ENCODE measurements at regions not wholly inside any gene's neighbourhood (a gene's known extent, or its start where the extent isn't known, plus 50 kb on each side); places are given as distances from the start of the nearest gene placed in this dataset.
"Not testable (repeated sequence)": the region's sequence is repeated elsewhere in the genome, so short reads cannot be mapped to it uniquely, and the experiment has no call there.

DNA sequence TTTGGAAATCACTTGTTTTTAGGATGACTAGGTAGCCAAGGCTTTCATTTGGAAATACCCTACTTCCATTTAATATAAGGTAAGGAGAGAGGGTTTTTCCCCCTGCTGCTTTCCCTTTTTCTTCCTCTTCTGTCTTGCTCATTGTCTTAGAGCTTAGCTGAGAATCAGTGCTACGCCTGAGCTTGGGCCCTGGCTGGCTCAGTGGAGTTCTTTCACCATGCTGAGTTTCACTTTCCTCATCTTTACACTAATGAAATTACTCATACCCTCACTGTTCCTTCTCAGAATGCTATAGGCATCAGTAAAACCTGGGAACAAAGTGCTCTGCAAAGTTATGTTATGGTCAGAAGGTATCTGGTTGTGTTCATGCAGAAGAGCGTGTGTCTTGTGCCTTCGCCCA is 112.3 kb upstream of the IKBKE start:
- DNase-seq (ENCODE audit: low spot score in 2 of 2); H3K27me3 Mint-ChIP-seq; H3K4me1 Mint-ChIP-seq; H3K9me3 Mint-ChIP-seq; H3K27ac Mint-ChIP-seq (ENCODE audit: low read depth); ATAC-seq (replicated peaks; ENCODE audit: extremely low read depth, poor library complexity, severe bottlenecking); H3K4me3 Mint-ChIP-seq; H3K36me3 Mint-ChIP-seq (ENCODE audit: insufficient read depth): not testable (repeated sequence)

DNA sequence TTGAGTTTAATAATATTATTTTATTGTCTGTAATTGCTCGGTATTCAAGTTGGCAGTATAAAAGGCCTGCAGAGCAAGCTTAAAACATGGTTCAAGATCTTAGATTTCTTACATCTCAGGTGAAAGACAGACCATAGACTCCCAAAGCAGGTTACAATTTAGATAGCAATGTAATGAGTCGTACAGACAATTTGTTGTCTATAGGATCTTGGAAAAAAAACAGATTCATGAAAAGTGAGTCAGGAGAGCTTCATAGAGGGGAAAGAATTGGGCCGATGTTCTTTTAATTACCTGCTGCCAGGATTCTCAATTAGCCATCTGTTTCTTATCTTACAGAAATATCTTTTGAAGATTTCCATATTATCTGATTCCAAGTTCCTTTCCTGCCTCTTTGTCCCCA is 111.5 kb upstream of the IKBKE start:
- not testable (repeated sequence) for H3K4me1 Mint-ChIP-seq; H3K36me3 Mint-ChIP-seq (ENCODE audit: insufficient read depth); H3K27me3 Mint-ChIP-seq; H3K4me3 Mint-ChIP-seq; H3K9me3 Mint-ChIP-seq; DNase-seq (ENCODE audit: low spot score in 2 of 2); H3K27ac Mint-ChIP-seq (ENCODE audit: low read depth); ATAC-seq (replicated peaks; ENCODE audit: extremely low read depth, poor library complexity, severe bottlenecking)

DNA sequence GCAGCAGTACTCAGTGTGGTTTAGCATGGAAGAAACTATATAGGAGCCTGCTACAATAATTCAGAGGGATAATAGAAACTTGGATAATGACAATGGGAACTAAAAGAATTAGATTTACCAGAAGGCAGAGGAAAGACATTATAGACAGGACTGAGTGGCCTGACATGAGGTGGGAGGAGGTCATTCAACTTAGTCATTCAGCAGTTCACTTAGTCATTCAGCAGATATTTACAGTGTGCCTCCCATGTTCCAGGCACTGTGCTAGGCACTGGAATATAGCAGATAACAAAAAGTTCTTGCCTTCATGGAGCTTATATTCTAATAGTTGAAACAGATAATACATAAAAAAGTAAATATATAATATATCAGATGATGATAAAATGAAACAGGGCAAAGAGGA is 110.9 kb upstream of the IKBKE start:
- ATAC-seq (replicated peaks; ENCODE audit: extremely low read depth, poor library complexity, severe bottlenecking); H3K4me3 Mint-ChIP-seq: not testable (repeated sequence)

DNA sequence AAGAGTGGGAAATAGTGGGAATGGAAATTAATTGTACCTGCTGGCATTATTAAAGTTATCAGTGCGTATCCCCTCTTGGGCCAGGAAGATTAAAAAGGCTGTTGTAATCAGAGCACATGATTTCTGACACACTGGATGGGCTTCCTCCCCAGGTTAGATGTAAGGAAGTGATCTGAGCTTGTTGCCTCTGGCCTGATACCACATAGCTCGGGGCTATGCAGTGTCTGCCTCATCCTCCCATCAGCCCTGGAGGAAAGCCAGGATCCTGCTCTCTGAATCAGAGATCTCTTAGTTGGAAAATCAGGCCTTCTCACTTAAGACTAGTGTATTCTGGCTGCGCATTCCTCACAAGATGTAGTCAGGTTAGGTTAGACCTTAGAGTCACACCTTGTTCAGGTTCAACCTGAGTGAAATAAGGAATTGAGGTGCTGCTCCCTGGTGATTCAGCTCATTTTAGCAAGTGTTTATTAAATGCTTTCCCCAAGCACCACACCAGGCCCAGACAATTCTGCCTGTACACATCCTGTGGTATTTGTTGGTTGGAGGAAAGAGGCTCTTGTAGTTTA is 108.2 kb upstream of the IKBKE start:
- not testable (repeated sequence) for H3K27me3 Mint-ChIP-seq; H3K9me3 Mint-ChIP-seq; H3K4me3 Mint-ChIP-seq; ATAC-seq (replicated peaks; ENCODE audit: extremely low read depth, poor library complexity, severe bottlenecking); H3K36me3 Mint-ChIP-seq (ENCODE audit: insufficient read depth); H3K27ac Mint-ChIP-seq (ENCODE audit: low read depth); H3K4me1 Mint-ChIP-seq; DNase-seq (ENCODE audit: low spot score in 2 of 2)

More for the DNA sequence above, 110.9 kb upstream of the IKBKE start:
- not testable (repeated sequence) for H3K27ac Mint-ChIP-seq (ENCODE audit: low read depth); H3K27me3 Mint-ChIP-seq; DNase-seq (ENCODE audit: low spot score in 2 of 2); H3K36me3 Mint-ChIP-seq (ENCODE audit: insufficient read depth); H3K4me1 Mint-ChIP-seq; H3K9me3 Mint-ChIP-seq

DNA sequence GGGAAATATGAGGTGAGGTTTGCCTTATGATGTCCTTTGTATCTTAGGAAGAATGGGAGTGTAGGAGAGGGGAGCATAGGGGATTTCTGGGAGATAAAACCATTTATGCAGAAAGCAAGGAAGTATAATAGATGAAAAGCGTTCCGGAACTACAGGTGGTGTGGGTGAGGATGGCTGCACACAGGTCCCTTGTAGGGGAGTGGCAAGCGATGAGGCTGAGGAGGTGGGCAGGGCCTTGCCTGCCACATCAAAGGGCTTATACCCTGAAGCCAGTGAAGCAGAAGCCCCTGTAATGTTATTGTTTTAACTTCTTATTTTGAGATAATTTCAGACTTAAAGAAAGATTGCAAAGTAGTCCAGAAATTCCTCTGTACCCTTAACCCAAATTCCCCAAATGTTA is 107.3 kb upstream of the IKBKE start:
- not testable (repeated sequence) for H3K9me3 Mint-ChIP-seq; H3K27me3 Mint-ChIP-seq; H3K27ac Mint-ChIP-seq (ENCODE audit: low read depth); H3K4me1 Mint-ChIP-seq; H3K36me3 Mint-ChIP-seq (ENCODE audit: insufficient read depth); H3K4me3 Mint-ChIP-seq; ATAC-seq (replicated peaks; ENCODE audit: extremely low read depth, poor library complexity, severe bottlenecking); DNase-seq (ENCODE audit: low spot score in 2 of 2)

DNA sequence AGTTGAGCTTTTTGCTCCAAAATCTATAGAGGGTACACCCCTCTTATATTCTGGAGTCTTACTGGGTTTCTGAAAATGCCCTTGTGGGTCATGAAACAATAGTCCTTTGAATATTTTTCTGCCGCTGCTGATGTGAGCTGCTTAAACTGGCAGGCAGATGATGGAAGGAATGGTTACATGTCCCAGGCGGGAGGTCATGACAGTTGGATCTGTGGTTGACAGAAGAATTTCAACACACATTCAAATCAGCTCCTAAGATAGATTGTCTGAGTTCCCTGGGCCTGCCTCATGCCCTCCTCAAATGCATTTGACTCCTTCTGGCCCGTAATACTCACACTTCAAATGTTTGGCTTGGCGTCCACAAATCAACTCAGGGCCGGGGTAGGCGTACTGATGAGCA is 105.0 kb upstream of the IKBKE start:
- ATAC-seq (replicated peaks; ENCODE audit: extremely low read depth, poor library complexity, severe bottlenecking); DNase-seq (ENCODE audit: low spot score in 2 of 2): not testable (repeated sequence)

DNA sequence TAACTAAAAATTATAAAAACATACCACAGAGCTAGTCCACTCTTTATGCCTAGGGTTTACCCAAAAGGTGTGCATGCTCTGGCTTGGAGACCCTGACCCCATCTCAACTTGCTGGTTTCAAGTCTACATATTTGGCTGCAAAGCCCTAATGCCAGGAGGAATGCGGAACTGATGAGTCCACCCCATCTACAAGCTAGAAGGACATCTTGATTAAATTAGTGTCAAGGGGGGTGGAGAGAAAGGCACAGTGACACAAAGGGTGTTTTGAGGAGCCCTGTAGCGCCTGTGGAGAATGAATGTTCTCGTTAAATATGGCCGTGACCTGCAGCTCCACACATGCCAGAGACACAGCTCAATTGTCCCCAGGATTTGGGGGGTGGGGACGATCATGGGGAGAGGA is 104.1 kb upstream of the IKBKE start:
- not testable (repeated sequence) for H3K4me1 Mint-ChIP-seq; H3K27me3 Mint-ChIP-seq; H3K9me3 Mint-ChIP-seq; DNase-seq (ENCODE audit: low spot score in 2 of 2); H3K36me3 Mint-ChIP-seq (ENCODE audit: insufficient read depth); H3K4me3 Mint-ChIP-seq; ATAC-seq (replicated peaks; ENCODE audit: extremely low read depth, poor library complexity, severe bottlenecking); H3K27ac Mint-ChIP-seq (ENCODE audit: low read depth)

More for the DNA sequence above, 105.0 kb upstream of the IKBKE start:
- H3K27me3 Mint-ChIP-seq; H3K9me3 Mint-ChIP-seq; H3K4me1 Mint-ChIP-seq; H3K27ac Mint-ChIP-seq (ENCODE audit: low read depth); H3K4me3 Mint-ChIP-seq; H3K36me3 Mint-ChIP-seq (ENCODE audit: insufficient read depth): not testable (repeated sequence)

DNA sequence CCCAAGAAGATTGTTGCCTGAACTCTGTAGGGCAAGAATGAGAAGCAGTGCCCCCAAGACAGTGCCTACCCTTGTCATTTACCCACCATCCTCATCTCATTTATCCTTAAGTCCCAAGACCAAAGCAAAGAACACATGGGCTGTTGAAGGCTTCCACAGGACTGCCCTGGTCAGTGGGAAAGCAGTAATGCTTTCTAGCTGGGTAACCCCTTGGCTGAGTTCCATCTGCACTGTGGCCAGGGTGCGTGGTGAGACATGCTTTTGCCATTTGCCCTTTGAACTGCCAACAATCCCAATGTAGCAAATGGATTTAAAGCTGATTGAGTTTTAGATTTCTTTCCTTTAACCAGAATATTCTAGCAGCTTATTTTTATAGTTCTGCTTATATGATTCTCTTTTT is 103.5 kb upstream of the IKBKE start:
- H3K27me3 Mint-ChIP-seq; DNase-seq (ENCODE audit: low spot score in 2 of 2); H3K27ac Mint-ChIP-seq (ENCODE audit: low read depth); H3K36me3 Mint-ChIP-seq (ENCODE audit: insufficient read depth); H3K9me3 Mint-ChIP-seq; ATAC-seq (replicated peaks; ENCODE audit: extremely low read depth, poor library complexity, severe bottlenecking); H3K4me1 Mint-ChIP-seq; H3K4me3 Mint-ChIP-seq: not testable (repeated sequence)

DNA sequence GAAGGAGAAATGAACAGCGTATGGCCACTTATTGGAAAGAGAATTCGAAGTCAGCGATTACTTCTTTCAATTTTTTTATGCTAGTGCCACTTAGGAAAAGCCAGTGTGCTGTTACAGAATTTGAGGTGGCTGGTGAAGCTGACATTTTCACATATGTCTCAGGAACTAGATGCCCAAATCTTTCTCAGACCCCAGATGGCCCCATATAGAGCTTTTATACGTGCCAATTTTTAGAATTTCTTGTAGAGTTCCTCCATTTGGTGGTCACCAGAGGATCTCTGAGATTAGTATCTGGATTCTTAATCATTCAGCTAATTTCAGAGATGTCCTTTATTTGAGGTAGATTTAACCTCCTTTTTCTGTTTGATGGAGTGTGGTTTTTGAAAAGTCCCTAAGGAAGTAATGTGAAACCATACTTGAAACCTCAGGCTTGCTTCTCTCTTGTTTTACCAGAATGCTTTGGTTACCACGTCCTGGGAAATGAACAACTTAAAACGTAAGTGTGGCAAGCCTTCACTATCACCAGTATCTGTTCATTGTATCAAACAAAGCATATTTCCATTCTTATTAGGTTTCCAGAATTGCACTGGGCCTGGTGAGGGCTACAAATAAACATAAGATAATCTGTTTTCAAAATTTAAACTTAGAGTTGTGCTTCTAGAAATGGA is 102.2 kb upstream of the IKBKE start:
- H3K36me3 Mint-ChIP-seq (ENCODE audit: insufficient read depth); H3K4me1 Mint-ChIP-seq; H3K27ac Mint-ChIP-seq (ENCODE audit: low read depth); H3K9me3 Mint-ChIP-seq; H3K4me3 Mint-ChIP-seq; H3K27me3 Mint-ChIP-seq; DNase-seq (ENCODE audit: low spot score in 2 of 2): not testable (repeated sequence)
- peak; percentile 65 for ATAC-seq (replicated peaks; ENCODE audit: extremely low read depth, poor library complexity, severe bottlenecking)

DNA sequence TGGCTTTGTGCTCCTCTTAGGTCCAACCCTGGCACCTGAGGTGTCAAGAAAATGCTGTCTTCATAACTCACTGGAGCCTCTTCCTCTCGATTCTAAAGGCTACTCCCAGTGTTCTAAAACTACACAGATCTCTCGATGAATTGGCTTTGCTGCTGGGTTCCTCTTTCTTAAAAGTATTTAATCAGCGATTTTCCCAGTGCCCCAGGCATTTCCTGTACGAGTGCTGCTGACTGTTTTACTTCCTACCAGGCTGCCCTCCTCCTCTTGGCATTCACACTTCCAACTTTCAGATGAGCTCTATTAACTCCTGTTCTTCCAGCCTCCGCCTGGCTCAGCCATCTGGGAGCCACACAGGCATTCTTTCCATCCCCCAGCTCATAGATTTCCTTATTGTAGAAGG is 95.6 kb upstream of the IKBKE start:
- not testable (repeated sequence) for H3K9me3 Mint-ChIP-seq; H3K4me3 Mint-ChIP-seq; H3K36me3 Mint-ChIP-seq (ENCODE audit: insufficient read depth); H3K4me1 Mint-ChIP-seq; DNase-seq (ENCODE audit: low spot score in 2 of 2); ATAC-seq (replicated peaks; ENCODE audit: extremely low read depth, poor library complexity, severe bottlenecking); H3K27ac Mint-ChIP-seq (ENCODE audit: low read depth); H3K27me3 Mint-ChIP-seq

DNA sequence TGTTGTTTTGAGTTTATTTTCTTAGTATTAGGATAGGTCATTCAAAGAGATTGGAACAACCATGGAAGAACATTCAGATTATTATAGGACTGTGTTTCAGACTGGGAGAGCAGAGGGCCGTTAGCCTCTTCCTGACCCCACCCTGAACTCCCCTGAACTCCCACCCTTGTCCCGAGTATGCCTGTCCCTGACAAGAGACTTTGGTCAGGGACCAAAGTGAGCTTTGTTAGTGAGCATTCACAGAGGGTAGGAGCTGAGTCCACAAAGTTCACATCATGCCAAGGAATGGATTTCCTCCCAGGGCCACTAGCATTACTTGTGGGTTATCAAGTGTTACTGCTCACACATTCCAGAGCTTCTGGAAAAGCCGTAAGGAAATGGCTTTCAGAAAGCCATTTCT is 94.7 kb upstream of the IKBKE start:
- H3K36me3 Mint-ChIP-seq (ENCODE audit: insufficient read depth); H3K4me3 Mint-ChIP-seq; H3K27ac Mint-ChIP-seq (ENCODE audit: low read depth); DNase-seq (ENCODE audit: low spot score in 2 of 2); H3K4me1 Mint-ChIP-seq; H3K9me3 Mint-ChIP-seq; H3K27me3 Mint-ChIP-seq; ATAC-seq (replicated peaks; ENCODE audit: extremely low read depth, poor library complexity, severe bottlenecking): not testable (repeated sequence)

DNA sequence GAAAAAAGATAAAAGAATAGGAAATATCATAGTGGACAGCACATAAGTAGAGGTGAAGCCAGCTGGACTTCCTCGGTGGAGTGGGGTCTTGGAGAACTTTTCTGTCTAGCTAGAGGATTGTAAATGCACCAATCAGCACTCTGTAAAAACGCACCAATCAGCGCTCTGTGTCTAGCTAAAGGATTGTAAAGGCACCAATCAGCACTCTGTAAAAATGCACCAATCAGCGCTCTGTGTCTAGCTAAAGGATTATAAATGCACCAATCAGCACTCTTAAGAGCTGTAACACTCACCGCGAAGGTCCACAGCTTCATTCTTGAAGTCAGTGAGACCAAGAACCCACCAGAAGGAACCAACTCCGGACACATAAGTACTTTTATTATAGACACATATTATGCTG is 91.8 kb upstream of the IKBKE start:
- not testable (repeated sequence) for DNase-seq (ENCODE audit: low spot score in 2 of 2); H3K36me3 Mint-ChIP-seq (ENCODE audit: insufficient read depth); H3K4me3 Mint-ChIP-seq; H3K4me1 Mint-ChIP-seq; ATAC-seq (replicated peaks; ENCODE audit: extremely low read depth, poor library complexity, severe bottlenecking); H3K27me3 Mint-ChIP-seq; H3K27ac Mint-ChIP-seq (ENCODE audit: low read depth); H3K9me3 Mint-ChIP-seq

DNA sequence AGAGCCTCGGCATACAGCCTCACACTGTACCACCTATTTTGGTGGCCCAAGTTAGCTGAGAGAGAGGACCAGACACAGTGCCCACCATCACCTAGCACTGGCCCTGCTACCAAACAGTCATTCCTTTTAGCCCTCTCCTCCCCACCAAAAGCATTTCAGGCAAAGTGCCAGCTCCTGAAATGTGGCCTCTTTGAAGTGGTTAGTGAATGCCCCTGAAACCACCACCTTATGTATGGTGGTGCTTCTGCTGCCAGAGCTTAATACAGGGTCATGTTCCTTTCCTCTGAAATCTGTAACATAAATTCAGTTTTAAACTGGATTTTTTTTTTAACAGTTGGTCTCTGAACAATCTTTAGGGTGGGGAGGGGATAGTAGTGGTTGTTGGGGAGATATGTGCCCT is 91.0 kb upstream of the IKBKE start:
- not testable (repeated sequence) for H3K27ac Mint-ChIP-seq (ENCODE audit: low read depth); H3K9me3 Mint-ChIP-seq; H3K4me1 Mint-ChIP-seq; H3K36me3 Mint-ChIP-seq (ENCODE audit: insufficient read depth); DNase-seq (ENCODE audit: low spot score in 2 of 2); H3K27me3 Mint-ChIP-seq; H3K4me3 Mint-ChIP-seq
- ATAC-seq (replicated peaks; ENCODE audit: extremely low read depth, poor library complexity, severe bottlenecking) = peak; percentile 45

All from central memory CD8-positive, alpha-beta T cell (primary cell).